NCI-H1417 (cell line): ENCODE measurements at regions not wholly inside any gene's neighbourhood (a gene's known extent, or its start where the extent isn't known, plus 50 kb on each side); places are given as distances from the start of the nearest gene placed in this dataset.

Experiments used
- DNase-seq, 3 experiments: peaks; one replicate each; lab custom pipeline; 2025; lab: John Stamatoyannopoulos, UW

GRCh38 chr15:53400986-53401385 is 358.5 kb downstream of the WDR72 start:
- peak in 2 of 3 experiments; percentile 37 to 78 for DNase-seq

DNA sequence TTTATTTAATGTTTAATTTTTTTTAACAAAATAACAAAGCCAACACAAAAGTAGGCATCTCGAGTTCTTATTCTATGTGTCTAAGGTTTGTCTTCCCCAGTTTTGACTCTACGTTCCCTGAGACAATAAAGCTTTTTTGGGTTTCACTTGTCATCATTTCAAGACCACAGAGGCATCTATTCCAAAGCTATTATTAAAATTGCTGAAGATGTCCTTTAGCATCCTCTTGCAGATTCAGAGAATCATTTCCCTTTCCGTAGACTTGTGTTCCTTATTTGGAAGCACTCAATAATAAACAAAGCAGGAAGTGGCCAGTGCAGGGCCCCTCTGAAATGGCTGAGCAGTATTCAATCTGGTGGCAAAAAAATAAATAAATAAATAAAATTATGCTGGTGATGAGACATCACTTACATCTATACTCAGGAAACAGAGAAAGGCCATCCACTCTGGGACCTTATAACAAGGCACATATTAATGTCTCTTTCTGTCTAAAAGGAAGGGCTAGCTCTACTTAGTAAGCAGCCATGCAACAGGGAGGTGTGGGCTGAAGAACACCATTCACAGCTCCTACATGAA is 362.3 kb downstream of the WDR72 start:
- DNase-seq, result no peak

GRCh38 chr15:53395871-53396270 is 363.6 kb downstream of the WDR72 start:
- no peak for DNase-seq

DNA sequence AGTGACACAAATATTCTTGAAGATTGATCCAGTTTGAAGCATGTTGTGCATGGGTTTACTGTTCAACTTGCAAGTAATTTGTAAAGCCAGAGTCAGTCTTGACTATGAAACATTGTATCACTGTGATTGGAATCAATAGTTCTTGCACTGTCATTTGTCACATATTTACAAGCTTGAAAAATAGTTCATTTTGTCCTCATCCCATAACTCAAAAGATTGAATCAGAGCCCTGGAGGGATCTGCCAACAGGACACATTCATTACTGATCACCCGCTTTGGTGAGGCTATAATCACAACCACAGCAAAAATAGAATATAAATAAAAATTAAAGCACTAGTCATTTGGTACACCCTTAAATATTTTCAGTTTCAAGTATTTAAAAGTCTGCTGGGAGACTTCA is 368.9 kb downstream of the WDR72 start:
- DNase-seq, result no peak

DNA sequence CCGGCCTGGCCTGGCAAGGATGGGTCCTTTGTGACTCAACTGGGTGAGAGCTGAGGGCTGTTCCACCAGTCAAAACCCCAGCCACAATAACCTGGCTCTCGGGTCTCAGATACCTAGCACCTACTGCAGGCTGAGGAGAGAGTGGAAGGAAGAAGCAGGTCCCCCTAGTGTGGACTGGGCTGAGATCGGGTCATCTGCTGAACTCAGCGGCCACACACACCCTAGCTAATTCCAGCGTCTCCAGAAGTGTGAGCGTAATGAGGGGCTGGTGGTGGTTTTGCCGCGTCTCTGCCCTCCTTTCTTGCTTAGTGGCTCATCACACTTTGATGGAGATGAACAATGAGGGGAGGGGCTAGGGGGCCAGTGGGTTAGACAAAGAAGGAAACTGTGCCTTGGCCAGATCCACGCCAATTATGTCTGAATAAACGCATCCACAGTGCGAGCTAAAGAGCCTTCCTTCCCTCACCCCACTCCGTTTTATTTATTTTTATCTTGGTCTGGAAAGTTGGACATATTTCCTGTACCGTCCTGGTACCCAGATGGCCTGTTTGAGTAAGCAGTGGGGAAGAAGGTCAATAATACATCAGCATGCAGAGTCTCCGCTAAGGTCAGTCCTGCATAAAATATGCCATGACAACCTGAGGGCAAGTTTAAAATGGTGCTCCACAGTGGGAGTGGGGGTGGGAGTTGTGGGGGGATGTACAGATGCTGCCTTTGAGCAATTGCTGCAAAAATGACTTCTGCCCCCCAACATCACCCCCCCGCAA is 370.0 kb downstream of the WDR72 start:
- no peak for DNase-seq

GRCh38 chr15:53384417-53384816 is 375.0 kb downstream of the WDR72 start:
- DNase-seq, result peak in 1 of 3 experiments; percentile 0

- DNase-seq, result peak in 2 of 3 experiments; percentile 49 to 88
Measured at GRCh38 chr15:53378096-53378800, 381.2 kb downstream of the WDR72 start.

- DNase-seq, result no peak
Measured at GRCh38 chr15:53367740-53368139, 391.7 kb downstream of the WDR72 start.

DNA sequence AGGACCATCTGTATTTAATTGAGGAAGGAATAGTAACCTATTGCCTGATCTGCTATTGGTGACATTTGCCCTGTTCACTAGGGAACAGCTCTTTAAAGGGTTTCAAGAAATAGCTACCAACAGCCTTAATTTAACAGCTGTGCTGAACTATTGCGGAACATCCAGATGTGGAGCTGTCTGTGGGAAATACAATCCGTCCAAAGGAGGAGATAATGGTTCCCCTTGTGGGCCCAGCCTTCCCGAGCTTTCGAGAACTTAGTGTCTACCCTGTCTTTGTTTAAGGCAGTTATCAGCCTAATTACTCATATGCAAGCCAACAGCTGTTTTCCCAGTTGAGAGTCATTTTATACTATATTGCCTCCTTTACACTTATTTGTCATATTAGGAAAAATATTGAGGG is 398.6 kb downstream of the WDR72 start:
- DNase-seq, result no peak

DNA sequence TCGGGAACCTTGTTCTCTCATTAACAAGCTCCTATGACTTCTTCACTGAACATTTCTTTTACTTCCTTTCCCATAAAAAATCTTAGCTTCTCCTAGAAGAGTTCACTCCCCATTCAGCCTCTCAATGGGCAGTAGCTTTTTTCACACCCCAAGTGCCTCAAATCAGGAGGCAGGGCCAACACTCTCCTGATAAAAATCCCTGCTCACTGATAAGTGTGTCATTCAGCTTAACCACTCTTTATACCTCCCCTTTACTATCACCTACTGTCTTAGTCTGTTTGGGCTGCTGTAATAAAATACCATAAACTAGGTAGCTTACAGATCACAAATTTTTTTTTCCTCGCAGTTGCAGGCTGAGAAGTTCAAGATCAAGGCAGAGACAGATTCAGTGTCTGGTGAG is 400.4 kb downstream of the WDR72 start:
- DNase-seq, result no peak

DNA sequence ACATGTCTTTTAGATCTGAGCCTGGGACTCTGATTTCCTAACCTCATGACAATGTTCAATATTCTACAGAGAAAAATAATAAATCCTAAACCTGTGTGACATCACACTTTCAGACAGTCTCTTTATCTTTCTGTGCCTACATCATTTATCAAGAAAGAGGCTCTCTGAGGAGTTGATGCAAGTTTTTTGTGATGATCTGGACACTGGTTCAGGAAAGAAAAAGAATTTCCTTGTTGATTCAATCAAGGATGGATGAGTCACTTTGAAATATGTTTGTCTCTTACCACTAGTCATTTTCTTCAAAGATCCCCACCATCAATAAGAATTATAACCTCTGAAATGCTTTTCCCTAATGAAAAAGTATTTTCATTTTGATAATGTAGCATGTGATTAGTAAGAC is 404.6 kb downstream of the WDR72 start:
- no peak for DNase-seq

- no peak for DNase-seq
Measured at GRCh38 chr15:53351373-53351772, 408.1 kb downstream of the WDR72 start.

- DNase-seq, result no peak
Measured at GRCh38 chr15:53346583-53346982, 412.9 kb downstream of the WDR72 start.

- DNase-seq, result peak in 2 of 3 experiments; percentile 48 to 86
Measured at GRCh38 chr15:53331328-53332190, 427.9 kb downstream of the WDR72 start.

GRCh38 chr15:53328341-53328740 is 431.1 kb downstream of the WDR72 start:
- no peak for DNase-seq

DNA sequence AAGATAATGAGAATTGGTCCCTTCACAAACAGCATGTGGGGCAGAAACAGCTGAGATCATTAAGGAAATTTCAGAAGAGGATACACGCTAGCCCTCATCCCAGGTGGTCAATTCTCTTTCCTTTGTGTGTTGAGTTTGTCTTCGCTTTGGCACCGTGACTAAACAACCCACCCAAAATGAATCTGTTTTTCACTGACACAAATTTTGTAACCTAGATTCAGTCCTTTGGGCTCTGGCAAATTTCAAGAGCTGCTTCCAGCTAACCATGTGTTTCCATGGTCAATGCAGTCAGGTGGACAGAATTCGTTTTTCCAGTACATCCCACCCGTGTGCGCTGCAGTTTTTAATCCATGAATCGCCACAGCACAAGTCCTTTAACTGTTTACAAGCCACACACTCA is 435.4 kb downstream of the WDR72 start:
- peak in 1 of 3 experiments; percentile 4 for DNase-seq

DNA sequence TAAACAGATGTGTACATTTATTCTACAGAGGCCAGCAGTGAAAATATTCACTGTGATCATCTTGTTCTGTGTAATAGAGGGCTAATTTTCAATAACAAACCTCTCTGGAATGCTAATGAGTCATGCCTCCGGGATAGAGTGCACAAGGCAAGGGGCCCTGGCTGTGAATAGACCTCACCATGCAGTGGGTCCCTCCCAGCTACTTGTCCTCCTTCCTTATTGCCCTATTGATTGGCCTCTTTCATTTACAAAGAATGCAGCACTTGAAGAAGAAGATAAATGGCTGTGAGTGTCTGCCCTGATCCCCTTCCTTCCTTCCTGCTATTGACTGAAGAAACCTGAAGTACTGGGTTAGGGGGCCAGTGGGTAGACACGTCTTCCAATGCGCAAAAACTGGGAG is 436.3 kb downstream of the WDR72 start:
- DNase-seq, result peak in 1 of 3 experiments; percentile 2

- DNase-seq, result no peak
Measured at GRCh38 chr15:53320816-53321215, 438.6 kb downstream of the WDR72 start.

DNA sequence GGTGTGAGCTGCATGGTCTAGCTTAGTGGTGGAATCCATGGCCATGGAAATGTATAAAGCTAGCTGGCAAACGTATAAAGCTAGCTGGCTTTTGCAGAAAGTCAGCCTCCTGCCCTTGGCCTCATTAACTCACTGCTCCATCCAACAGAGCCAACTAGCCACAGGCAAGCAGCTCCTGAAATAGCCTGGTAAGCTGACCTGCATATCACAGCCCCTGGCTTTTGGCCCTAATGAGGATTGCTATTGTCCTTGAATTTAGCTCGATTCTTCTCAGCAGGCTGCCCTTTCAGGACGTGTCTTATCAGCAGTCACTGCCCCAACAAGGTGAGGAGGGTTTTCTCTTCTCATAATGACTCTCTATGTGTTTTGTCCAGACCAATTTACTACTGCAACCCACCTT is 446.8 kb downstream of the WDR72 start:
- DNase-seq, result no peak

DNA sequence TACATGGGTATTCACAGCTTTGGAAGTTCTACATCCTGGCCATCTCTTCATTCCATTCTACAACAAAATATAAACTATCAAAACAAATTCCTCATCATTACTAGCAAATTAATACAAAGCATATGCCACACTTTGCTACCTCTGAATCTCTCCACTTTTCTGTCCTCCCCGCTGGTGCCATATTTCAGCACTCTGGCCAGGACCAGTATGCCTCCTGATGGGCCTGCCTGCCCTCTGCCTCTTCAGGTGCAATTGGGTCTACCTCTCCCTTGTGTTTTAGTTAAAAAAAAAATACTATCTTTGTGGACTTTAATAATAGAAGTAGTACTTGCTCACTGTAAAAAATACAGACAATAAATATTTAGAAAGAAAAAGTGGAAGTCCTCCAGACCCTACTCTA is 448.8 kb downstream of the WDR72 start:
- DNase-seq, result no peak

- DNase-seq, result no peak
Measured at GRCh38 chr15:53307952-53308624, 451.4 kb downstream of the WDR72 start.

- no peak for DNase-seq
Measured at GRCh38 chr15:53305554-53305953, 453.9 kb downstream of the WDR72 start.
